ENCODE measurements at regions not wholly inside any gene's neighbourhood (a gene's known extent, or its start where the extent isn't known, plus 50 kb on each side); places are given as distances from the start of the nearest gene placed in this dataset.

GRCh38 chr2:129882476-129882875, 97.0 kb upstream of the RAB6C start:
- TF ChIP-seq CTCF (IDR thresholded peaks at IDR 0.05; ENCODE audit: low read depth, low read length, poor library complexity, severe bottlenecking) = no peak
- TF ChIP-seq EZH2phosphoT487 (IDR thresholded peaks at IDR 0.05; ENCODE audit: borderline replicate concordance, low read length) = no peak

Data from DOHH2 (cell line).